ENCODE measurements at regions not wholly inside any gene's neighbourhood (a gene's known extent, or its start where the extent isn't known, plus 50 kb on each side); places are given as distances from the start of the nearest gene placed in this dataset.
"Not testable (repeated sequence)": the region's sequence is repeated elsewhere in the genome, so short reads cannot be mapped to it uniquely, and the experiment has no call there.

- no peak for ATAC-seq (replicated peaks)
- H3K9me3 Mint-ChIP-seq = no peaks in the 10 kb centered on the region
- H3K27me3 Mint-ChIP-seq = peaks cover 0 to 4% of the 10 kb centered on the region in 2 donors
These were observed 211.4 kb upstream of the PKN2 start for GRCh38 chr1:88472714-88473113.

GRCh38 chr1:88474555-88475304 lies 209.3 kb upstream of the PKN2 start:
- Mint-ChIP-seq H3K27ac (no peak overlapping the region), H3K27me3 (peaks cover 0 to 4% of the 10 kb centered on the region in 2 donors), H3K36me3 (no peaks in the 10 kb centered on the region), H3K9me3 (no peaks in the 10 kb centered on the region), H3K4me1 (no peaks in the 10 kb centered on the region), H3K4me3 (no peak overlapping the region)
- ATAC-seq (replicated peaks) (no peak), DNase-seq (no peak)

More at GRCh38 chr1:88472714-88473113, 211.4 kb upstream of the PKN2 start:
- Mint-ChIP-seq H3K4me3 (no peak overlapping the region), H3K4me1 (no peaks in the 10 kb centered on the region), H3K27ac (no peak overlapping the region), H3K36me3 (no peaks in the 10 kb centered on the region)
- no peak for DNase-seq

GRCh38 chr1:88484881-88485280 lies 199.2 kb upstream of the PKN2 start:
- DNase-seq (no peak), ATAC-seq (replicated peaks) (no peak)
- no peaks in the 10 kb centered on the region for H3K9me3 Mint-ChIP-seq
- no peak overlapping the region for H3K4me3 Mint-ChIP-seq
- H3K36me3 Mint-ChIP-seq = no peaks in the 10 kb centered on the region
- H3K27ac Mint-ChIP-seq = no peak overlapping the region
- H3K27me3 Mint-ChIP-seq = peaks cover 14 to 16% of the 10 kb centered on the region in 2 donors
- H3K4me1 Mint-ChIP-seq = no peaks in the 10 kb centered on the region

GRCh38 chr1:88488237-88488636 lies 195.8 kb upstream of the PKN2 start:
- no peak for DNase-seq
- Mint-ChIP-seq H3K9me3 (no peaks in the 10 kb centered on the region), H3K4me3 (no peak overlapping the region), H3K4me1 (no peaks in the 10 kb centered on the region), H3K27ac (no peak overlapping the region), H3K27me3 (peaks cover 3 to 5% of the 10 kb centered on the region in 2 donors), H3K36me3 (no peaks in the 10 kb centered on the region)
- no peak for ATAC-seq (replicated peaks)

GRCh38 chr1:88490676-88491075 lies 193.4 kb upstream of the PKN2 start:
- DNase-seq (no peak), ATAC-seq (replicated peaks) (no peak)
- H3K9me3 Mint-ChIP-seq = no peaks in the 10 kb centered on the region
- no peaks in the 10 kb centered on the region for H3K4me1 Mint-ChIP-seq
- no peak overlapping the region for H3K4me3 Mint-ChIP-seq
- no peak overlapping the region for H3K27ac Mint-ChIP-seq
- no peaks in the 10 kb centered on the region for H3K36me3 Mint-ChIP-seq
- peaks cover 0 to 3% of the 10 kb centered on the region in 2 donors for H3K27me3 Mint-ChIP-seq

GRCh38 chr1:88499671-88500070 lies 184.4 kb upstream of the PKN2 start:
- Mint-ChIP-seq H3K36me3 (no peaks in the 10 kb centered on the region), H3K4me3 (no peak overlapping the region), H3K27ac (no peak overlapping the region), H3K27me3 (no peaks in the 10 kb centered on the region), H3K4me1 (no peaks in the 10 kb centered on the region), H3K9me3 (no peaks in the 10 kb centered on the region)
- ATAC-seq (replicated peaks) = no peak
- DNase-seq = no peak

GRCh38 chr1:88502886-88503285 lies 181.2 kb upstream of the PKN2 start:
- Mint-ChIP-seq H3K27ac (no peak overlapping the region), H3K36me3 (no peaks in the 10 kb centered on the region), H3K4me3 (no peak overlapping the region), H3K9me3 (no peaks in the 10 kb centered on the region), H3K4me1 (no peaks in the 10 kb centered on the region), H3K27me3 (no peaks in the 10 kb centered on the region)
- ATAC-seq (replicated peaks) = no peak
- no peak for DNase-seq

- DNase-seq = no peak
- no peak overlapping the region for H3K4me3 Mint-ChIP-seq
- no peaks in the 10 kb centered on the region for H3K27me3 Mint-ChIP-seq
- no peaks in the 10 kb centered on the region for H3K9me3 Mint-ChIP-seq
- no peaks in the 10 kb centered on the region for H3K4me1 Mint-ChIP-seq
- no peak for ATAC-seq (replicated peaks)
- no peak overlapping the region for H3K27ac Mint-ChIP-seq
- no peaks in the 10 kb centered on the region for H3K36me3 Mint-ChIP-seq
These were observed 180.4 kb upstream of the PKN2 start for GRCh38 chr1:88503646-88504045.

- ATAC-seq (replicated peaks) = no peak
- Mint-ChIP-seq H3K9me3 (no peaks in the 10 kb centered on the region), H3K4me3 (no peak overlapping the region), H3K4me1 (no peaks in the 10 kb centered on the region), H3K27ac (no peak overlapping the region), H3K36me3 (no peaks in the 10 kb centered on the region), H3K27me3 (no peaks in the 10 kb centered on the region)
- no peak for DNase-seq
These were observed 179.5 kb upstream of the PKN2 start for GRCh38 chr1:88504601-88505000.

- Mint-ChIP-seq H3K36me3 (no peaks in the 10 kb centered on the region), H3K27ac (no peak overlapping the region), H3K4me1 (no peaks in the 10 kb centered on the region), H3K27me3 (no peaks in the 10 kb centered on the region), H3K4me3 (no peak overlapping the region), H3K9me3 (no peaks in the 10 kb centered on the region)
- ATAC-seq (replicated peaks) = no peak
- DNase-seq = no peak
These were observed 174.7 kb upstream of the PKN2 start for GRCh38 chr1:88509379-88509778.

GRCh38 chr1:88514544-88515060 lies 169.5 kb upstream of the PKN2 start:
- DNase-seq = no peak
- peaks cover 0 to 4% of the 10 kb centered on the region in 2 donors for H3K27me3 Mint-ChIP-seq
- no peaks in the 10 kb centered on the region for H3K36me3 Mint-ChIP-seq
- H3K27ac Mint-ChIP-seq = no peak overlapping the region
- no peak for ATAC-seq (replicated peaks)
- H3K4me3 Mint-ChIP-seq = no peak overlapping the region
- no peaks in the 10 kb centered on the region for H3K9me3 Mint-ChIP-seq
- H3K4me1 Mint-ChIP-seq = no peaks in the 10 kb centered on the region

- not testable (repeated sequence) for H3K36me3 Mint-ChIP-seq; ATAC-seq (replicated peaks); H3K27ac Mint-ChIP-seq; DNase-seq; H3K4me1 Mint-ChIP-seq; H3K4me3 Mint-ChIP-seq; H3K9me3 Mint-ChIP-seq; H3K27me3 Mint-ChIP-seq
These were observed 166.6 kb upstream of the PKN2 start for GRCh38 chr1:88517499-88517898.

- ATAC-seq (replicated peaks) = no peak
- Mint-ChIP-seq H3K9me3 (no peaks in the 10 kb centered on the region), H3K27ac (no peak overlapping the region), H3K27me3 (peaks cover 0 to 4% of the 10 kb centered on the region in 2 donors), H3K4me3 (no peak overlapping the region), H3K4me1 (no peaks in the 10 kb centered on the region), H3K36me3 (no peaks in the 10 kb centered on the region)
- DNase-seq = no peak
These were observed 164.9 kb upstream of the PKN2 start for GRCh38 chr1:88519156-88519555.

- H3K27ac Mint-ChIP-seq = no peak overlapping the region
- H3K9me3 Mint-ChIP-seq = no peaks in the 10 kb centered on the region
- no peaks in the 10 kb centered on the region for H3K36me3 Mint-ChIP-seq
- no peak for DNase-seq
- no peaks in the 10 kb centered on the region for H3K4me1 Mint-ChIP-seq
- H3K27me3 Mint-ChIP-seq = no peaks in the 10 kb centered on the region
- no peak for ATAC-seq (replicated peaks)
- no peak overlapping the region for H3K4me3 Mint-ChIP-seq
These were observed 160.1 kb upstream of the PKN2 start for GRCh38 chr1:88523854-88524528.

- no peak for DNase-seq
These were observed 157.6 kb upstream of the PKN2 start for GRCh38 chr1:88526456-88526855.

More at GRCh38 chr1:88526456-88526855, 157.6 kb upstream of the PKN2 start:
- Mint-ChIP-seq H3K27ac (no peak overlapping the region), H3K27me3 (no peaks in the 10 kb centered on the region), H3K4me3 (no peak overlapping the region), H3K36me3 (no peaks in the 10 kb centered on the region), H3K4me1 (no peaks in the 10 kb centered on the region), H3K9me3 (no peaks in the 10 kb centered on the region)
- ATAC-seq (replicated peaks) = no peak

All from stimulated activated naive B cell treated with anti-CD40 and anti-IgM and Interleukin-4, amounts not matched to agents 10 μg/mL and 1 μg/mL and 100 μg/mL, for 72 hours (primary cell).